ENCODE measurements at regions not wholly inside any gene's neighbourhood (a gene's known extent, or its start where the extent isn't known, plus 50 kb on each side); places are given as distances from the start of the nearest gene placed in this dataset.

GRCh38 chr2:239905884-239906654, 119.1 kb downstream of the NDUFA10 start:
- no peak for DNase-seq

GRCh38 chr2:239905306-239905705, 119.8 kb downstream of the NDUFA10 start:
- no peak for DNase-seq

GRCh38 chr2:239904496-239904895, 120.6 kb downstream of the NDUFA10 start:
- no peak for DNase-seq

GRCh38 chr2:239903803-239904202, 121.3 kb downstream of the NDUFA10 start:
- DNase-seq = no peak

- no peak for DNase-seq
Observed at GRCh38 chr2:239903210-239903609, 121.9 kb downstream of the NDUFA10 start.

- DNase-seq = no peak
Observed at GRCh38 chr2:239902749-239903201, 122.4 kb downstream of the NDUFA10 start.

GRCh38 chr2:239898292-239898925, 126.7 kb downstream of the NDUFA10 start:
- no peak for DNase-seq

- no peak for DNase-seq
Observed at GRCh38 chr2:239897596-239898235, 127.4 kb downstream of the NDUFA10 start.

- DNase-seq = no peak
Observed at GRCh38 chr2:239896075-239896474, 129.1 kb downstream of the NDUFA10 start.

GRCh38 chr2:239895669-239896068, 129.5 kb downstream of the NDUFA10 start:
- DNase-seq = no peak

- DNase-seq = no peak
Observed at GRCh38 chr2:239895116-239895515, 130.0 kb downstream of the NDUFA10 start.

GRCh38 chr2:239894276-239894675, 130.9 kb downstream of the NDUFA10 start:
- DNase-seq = no peak

GRCh38 chr2:239893236-239893515, 132.0 kb downstream of the NDUFA10 start:
- DNase-seq = no peak

- DNase-seq = no peak
Observed at GRCh38 chr2:239892441-239893235, 132.5 kb downstream of the NDUFA10 start.

GRCh38 chr2:239891698-239892097, 133.4 kb downstream of the NDUFA10 start:
- no peak for DNase-seq

GRCh38 chr2:239890206-239890746, 134.9 kb downstream of the NDUFA10 start:
- DNase-seq = no peak

- DNase-seq = no peak
Observed at GRCh38 chr2:239889641-239890121, 135.5 kb downstream of the NDUFA10 start.

- DNase-seq = no peak
Observed at GRCh38 chr2:239887604-239888003, 137.5 kb downstream of the NDUFA10 start.

- no peak for DNase-seq
Observed at GRCh38 chr2:239886781-239887180, 138.4 kb downstream of the NDUFA10 start.

GRCh38 chr2:239884875-239885274, 140.3 kb downstream of the NDUFA10 start:
- DNase-seq = no peak

- DNase-seq = no peak
Observed at GRCh38 chr2:239884051-239884405, 141.1 kb downstream of the NDUFA10 start.

GRCh38 chr2:239883326-239884050, 141.7 kb downstream of the NDUFA10 start:
- DNase-seq = no peak
